ENCODE measurements at regions not wholly inside any gene's neighbourhood (a gene's known extent, or its start where the extent isn't known, plus 50 kb on each side); places are given as distances from the start of the nearest gene placed in this dataset.

DNA sequence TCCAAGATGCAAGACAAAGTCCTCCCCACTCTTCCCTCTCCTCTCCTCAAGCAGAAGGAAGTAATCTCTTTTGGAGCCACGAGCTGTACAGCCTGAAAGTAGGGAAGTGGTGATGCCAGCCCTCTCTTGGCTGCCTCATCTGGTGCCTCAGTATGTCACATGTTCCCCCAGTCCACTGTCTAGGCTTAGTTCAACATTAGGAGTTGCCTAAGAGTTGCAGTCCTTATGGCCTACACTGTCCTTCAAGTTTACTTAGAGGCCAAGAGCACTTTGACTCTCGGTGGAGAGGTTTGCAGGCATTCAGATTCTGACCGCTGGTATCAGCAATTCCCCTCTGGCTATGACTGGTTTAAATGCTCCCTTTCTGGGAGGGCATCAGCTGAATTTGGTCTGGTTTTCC, 735.6 kb downstream of the GLUD2 start:
- TF ChIP-seq CTCF (IDR thresholded peaks at IDR 0.05), result no peak
- no peak for TF ChIP-seq POLR2A (IDR thresholded peaks at IDR 0.05)
